ENCODE measurements at regions not wholly inside any gene's neighbourhood (a gene's known extent, or its start where the extent isn't known, plus 50 kb on each side); places are given as distances from the start of the nearest gene placed in this dataset.

GRCh38 chr12:77603946-77604345, 226.7 kb upstream of the NAV3 start:
- no peaks in the 10 kb centered on the region for H3K9me1 ChIP-seq (ENCODE audit: insufficient read depth, low read length)
- H3K4ac ChIP-seq (ENCODE audit: low read depth, low read length), result no peak overlapping the region
- ChIA-PET CTCF (no interaction called here), POLR2A (ENCODE audit: unreplicated experiment) (no interaction called here)
- intact Hi-C loops (cut with micrococcal nuclease) (loop anchor here (5.0 kb wide), 1 partner anchor 228 kb away; the partner anchor contains the start of gene NAV3), in situ Hi-C loops (cut with MboI; ENCODE audit: low sequenced_read_pairs) (no loop called here), dilution Hi-C loops (cut with HindIII; ENCODE audit: low sequenced_read_pairs, unreplicated experiment) (no loop called here)
- H3K14ac ChIP-seq (replicated peaks; ENCODE audit: low read depth, low read length), result no peak overlapping the region
- H4K91ac ChIP-seq (ENCODE audit: insufficient read depth, low read depth, low read length), result no peak overlapping the region
- no peaks in the 10 kb centered on the region for H3K9me3 ChIP-seq (ENCODE audit: control insufficient read depth, insufficient read depth, low read length)
- no peak overlapping the region for H3K4me2 ChIP-seq (ENCODE audit: low read depth, low read length)
- no peak overlapping the region for H2BK20ac ChIP-seq (ENCODE audit: low read depth, low read length)
- H2AK9ac ChIP-seq (replicated peaks; ENCODE audit: low read depth, low read length, poor library complexity), result no peak overlapping the region
- no peak overlapping the region for H3K56ac ChIP-seq (ENCODE audit: extremely low read depth, insufficient read depth, low read length)
- no peak for TF ChIP-seq RCOR1 (IDR thresholded peaks at IDR 0.05; ENCODE audit: insufficient replicate concordance, low read length)
- no peak for TF ChIP-seq BHLHE40 (IDR thresholded peaks at IDR 0.05; ENCODE audit: low read depth, low read length)
- no peak for TF ChIP-seq USF2 (IDR thresholded peaks at IDR 0.05; ENCODE audit: low read depth, low read length)
- TF ChIP-seq MAFK (IDR thresholded peaks at IDR 0.05; ENCODE audit: low read depth, low read length), result no peak
- no peak for TF ChIP-seq RFX5 (IDR thresholded peaks at IDR 0.05; ENCODE audit: low read depth, low read length)
- no peak for TF ChIP-seq MAZ (IDR thresholded peaks at IDR 0.05; ENCODE audit: borderline replicate concordance, low read depth, low read length)
- no peak for TF ChIP-seq MXI1 (IDR thresholded peaks at IDR 0.05; ENCODE audit: borderline replicate concordance, low read depth, low read length)
- TF ChIP-seq ELK1 (IDR thresholded peaks at IDR 0.05; ENCODE audit: borderline replicate concordance, low read depth, low read length), result no peak
- no peak for TF ChIP-seq CTCF (conservative IDR thresholded peaks at IDR 0.05; ENCODE audit: low read depth, low read length)
- H3K27ac ChIP-seq (ENCODE audit: insufficient read depth, low read length), result no peak overlapping the region
- no peaks in the 10 kb centered on the region for H3K27me3 ChIP-seq (ENCODE audit: control insufficient read depth, insufficient read depth, low read length)
- H3K9ac ChIP-seq (ENCODE audit: low read depth, low read length), result no peak overlapping the region
- no peak overlapping the region for H2AK5ac ChIP-seq (ENCODE audit: low read depth, low read length)
- H3K36me3 ChIP-seq (ENCODE audit: control insufficient read depth, insufficient read depth, low read length), result no peaks in the 10 kb centered on the region
- H2BK120ac ChIP-seq (ENCODE audit: low read depth, low read length), result no peak overlapping the region
- H3K4me3 ChIP-seq (ENCODE audit: insufficient read depth, low read depth, low read length), result no peak overlapping the region
- H4K20me1 ChIP-seq (ENCODE audit: insufficient read depth, low read length), result no peaks in the 10 kb centered on the region
- H4K5ac ChIP-seq (ENCODE audit: low read depth, low read length), result no peak overlapping the region
- H3K4me1 ChIP-seq (ENCODE audit: control insufficient read depth, insufficient read depth, low read length), result no peaks in the 10 kb centered on the region
- H2AFZ ChIP-seq (replicated peaks; ENCODE audit: low read length, poor library complexity), result no peak overlapping the region
- no peak overlapping the region for H2BK5ac ChIP-seq (ENCODE audit: low read depth, low read length, poor library complexity, severe bottlenecking)
- no peak overlapping the region for H2BK15ac ChIP-seq (ENCODE audit: low read depth, low read length)
- no peak overlapping the region for H4K8ac ChIP-seq (ENCODE audit: low read depth in 2 of 2, low read length in 2 of 2)
- no peak overlapping the region for H3K18ac ChIP-seq (ENCODE audit: low read depth, low read length)
- no peak overlapping the region for H3K23ac ChIP-seq (ENCODE audit: low read depth, low read length)
- no peak for DNase-seq
- no peaks in the 10 kb centered on the region for H3K79me1 ChIP-seq (ENCODE audit: low read depth in 1 of 2, low read length in 2 of 2)
- BruUV-seq (replicated peaks), result no TSS peak
- no peak for ATAC-seq (ENCODE audit: low read depth)

Data from IMR-90 (cell line).